ENCODE measurements at regions not wholly inside any gene's neighbourhood (a gene's known extent, or its start where the extent isn't known, plus 50 kb on each side); places are given as distances from the start of the nearest gene placed in this dataset.

GRCh38 chr16:54588026-54588425, 301.4 kb upstream of the IRX3 start:
- H3K4me2 ChIP-seq: no peak overlapping the region
- TF ChIP-seq Cebpa-rat (IDR thresholded peaks at IDR 0.05): no peak
- no peaks in the 10 kb centered on the region for H3K9me3 ChIP-seq
- H3K27me3 ChIP-seq: no peaks in the 10 kb centered on the region
- no peak overlapping the region for H3K27ac ChIP-seq
- H3K9ac ChIP-seq: no peak overlapping the region
- no peaks in the 10 kb centered on the region for H3K4me1 ChIP-seq
- no peak overlapping the region for H3K4me3 ChIP-seq
- no peaks in the 10 kb centered on the region for H4K20me1 ChIP-seq
- no peaks in the 10 kb centered on the region for H3K36me3 ChIP-seq

GRCh38 chr16:54587176-54587515, 300.6 kb upstream of the IRX3 start:
- Histone ChIP-seq H3K27ac (no peak overlapping the region), H3K27me3 (no peaks in the 10 kb centered on the region), H3K4me1 (no peaks in the 10 kb centered on the region), H3K9ac (no peak overlapping the region), H3K9me3 (no peaks in the 10 kb centered on the region), H4K20me1 (no peaks in the 10 kb centered on the region), H3K36me3 (no peaks in the 10 kb centered on the region), H3K4me3 (no peak overlapping the region), H3K4me2 (no peak overlapping the region)
- TF ChIP-seq Cebpa-rat (IDR thresholded peaks at IDR 0.05): no peak

GRCh38 chr16:54586474-54587175, 300.0 kb upstream of the IRX3 start:
- no peaks in the 10 kb centered on the region for H3K27me3 ChIP-seq
- H3K4me1 ChIP-seq: no peaks in the 10 kb centered on the region
- no peak overlapping the region for H3K9ac ChIP-seq
- H3K4me2 ChIP-seq: no peak overlapping the region
- TF ChIP-seq Cebpa-rat (IDR thresholded peaks at IDR 0.05): no peak
- H3K4me3 ChIP-seq: no peak overlapping the region
- H4K20me1 ChIP-seq: no peaks in the 10 kb centered on the region
- no peak overlapping the region for H3K27ac ChIP-seq
- no peaks in the 10 kb centered on the region for H3K9me3 ChIP-seq
- no peaks in the 10 kb centered on the region for H3K36me3 ChIP-seq

GRCh38 chr16:54585998-54586340, 299.4 kb upstream of the IRX3 start:
- H3K27me3 ChIP-seq: no peaks in the 10 kb centered on the region

GRCh38 chr16:54585094-54585997, 298.8 kb upstream of the IRX3 start:
- Histone ChIP-seq H3K27me3 (no peaks in the 10 kb centered on the region), H3K27ac (no peak overlapping the region), H3K4me3 (no peak overlapping the region), H3K9ac (no peak overlapping the region), H3K9me3 (no peaks in the 10 kb centered on the region), H3K36me3 (no peaks in the 10 kb centered on the region), H3K4me2 (no peak overlapping the region), H3K4me1 (no peaks in the 10 kb centered on the region), H4K20me1 (no peaks in the 10 kb centered on the region)
- TF ChIP-seq Cebpa-rat (IDR thresholded peaks at IDR 0.05): no peak

More at GRCh38 chr16:54585998-54586340, 299.4 kb upstream of the IRX3 start:
- H3K4me1 ChIP-seq: no peaks in the 10 kb centered on the region
- H3K4me2 ChIP-seq: no peak overlapping the region
- H3K27ac ChIP-seq: no peak overlapping the region
- no peak overlapping the region for H3K4me3 ChIP-seq
- H3K36me3 ChIP-seq: no peaks in the 10 kb centered on the region
- no peak overlapping the region for H3K9ac ChIP-seq
- no peaks in the 10 kb centered on the region for H3K9me3 ChIP-seq
- TF ChIP-seq Cebpa-rat (IDR thresholded peaks at IDR 0.05): no peak
- H4K20me1 ChIP-seq: no peaks in the 10 kb centered on the region

GRCh38 chr16:54584121-54584520, 297.5 kb upstream of the IRX3 start:
- no peak for TF ChIP-seq Cebpa-rat (IDR thresholded peaks at IDR 0.05)
- H4K20me1 ChIP-seq: no peaks in the 10 kb centered on the region
- H3K27me3 ChIP-seq: no peaks in the 10 kb centered on the region
- H3K27ac ChIP-seq: no peak overlapping the region
- no peaks in the 10 kb centered on the region for H3K4me1 ChIP-seq
- H3K9me3 ChIP-seq: no peaks in the 10 kb centered on the region
- H3K4me2 ChIP-seq: no peak overlapping the region
- no peak overlapping the region for H3K9ac ChIP-seq
- no peak overlapping the region for H3K4me3 ChIP-seq
- H3K36me3 ChIP-seq: no peaks in the 10 kb centered on the region

- Histone ChIP-seq H4K20me1 (no peaks in the 10 kb centered on the region), H3K9me3 (no peaks in the 10 kb centered on the region), H3K4me2 (no peak overlapping the region), H3K4me3 (no peak overlapping the region), H3K4me1 (no peaks in the 10 kb centered on the region), H3K27ac (no peak overlapping the region), H3K27me3 (no peaks in the 10 kb centered on the region), H3K36me3 (no peaks in the 10 kb centered on the region), H3K9ac (no peak overlapping the region)
- TF ChIP-seq Cebpa-rat (IDR thresholded peaks at IDR 0.05): no peak
Observed at GRCh38 chr16:54582631-54583250, 296.2 kb upstream of the IRX3 start.

- no peaks in the 10 kb centered on the region for H3K9me3 ChIP-seq
- no peaks in the 10 kb centered on the region for H3K27me3 ChIP-seq
- H3K27ac ChIP-seq: no peak overlapping the region
- TF ChIP-seq Cebpa-rat (IDR thresholded peaks at IDR 0.05): no peak
- no peaks in the 10 kb centered on the region for H3K36me3 ChIP-seq
- 0 out of 2 replicates have a peak, but pooled peaks cover 4% of the 10 kb centered on the region for H3K4me1 ChIP-seq
- H3K4me3 ChIP-seq: no peak overlapping the region
- no peak overlapping the region for H3K4me2 ChIP-seq
- H3K9ac ChIP-seq: no peak overlapping the region
- H4K20me1 ChIP-seq: no peaks in the 10 kb centered on the region
Observed at GRCh38 chr16:54579106-54579728, 292.6 kb upstream of the IRX3 start.

- H3K9ac ChIP-seq: no peak overlapping the region
- no peak for TF ChIP-seq Cebpa-rat (IDR thresholded peaks at IDR 0.05)
- H3K27ac ChIP-seq: no peak overlapping the region
Observed at GRCh38 chr16:54577651-54578128, 291.1 kb upstream of the IRX3 start.

More at GRCh38 chr16:54577651-54578128, 291.1 kb upstream of the IRX3 start:
- Histone ChIP-seq H3K4me1 (0 out of 2 replicates have a peak, but pooled peaks cover 4% of the 10 kb centered on the region), H3K36me3 (no peaks in the 10 kb centered on the region), H3K4me2 (no peak overlapping the region), H3K9me3 (no peaks in the 10 kb centered on the region), H3K27me3 (no peaks in the 10 kb centered on the region), H4K20me1 (no peaks in the 10 kb centered on the region), H3K4me3 (no peak overlapping the region)

Measured in BLaER1 (cell line).